Activated CD8-positive, alpha-beta T cell treated with anti-CD3 and anti-CD28 coated beads for 36 hours (primary cell): ENCODE measurements at regions not wholly inside any gene's neighbourhood (a gene's known extent, or its start where the extent isn't known, plus 50 kb on each side); places are given as distances from the start of the nearest gene placed in this dataset.

Experiments
- ATAC-seq: fragments of 200-7000 bp; cut with Tn5 transposase; one replicate; pipeline ENCODE4 v1.10.0; 2021; ENCODE audit warnings: mild to moderate bottlenecking, moderate library complexity
- CTCF ChIA-PET: fragments of 350-600 bp; sonication (Branson Sonifier 250); formaldehyde crosslinking; loops from one replicate; lab custom pipeline; 2021; ENCODE audit warnings: antibody characterized with exemption; lab: Charles Lee
- POLR2A ChIA-PET: fragments of 350-600 bp; sonication (Branson Sonifier 250); formaldehyde crosslinking; loops from one replicate; lab custom pipeline; 2021; ENCODE audit warnings: antibody characterized with exemption; lab: Charles Lee
- DNase-seq: peaks from one replicate; pipeline ENCODE4 v3.0.0-alpha.2; 2020
- H3K27ac Mint-ChIP-seq: one replicate; pipeline ENCODE4 v1.8.0; 2021; ENCODE audit warnings: mild to moderate bottlenecking, mixed read lengths
- H3K27me3 Mint-ChIP-seq: one replicate; pipeline ENCODE4 v1.8.0; 2021; ENCODE audit warnings: mixed read lengths
- H3K36me3 Mint-ChIP-seq: one replicate; pipeline ENCODE4 v1.8.0; 2021; ENCODE audit warnings: low read depth, mixed read lengths
- H3K4me1 Mint-ChIP-seq: one replicate; pipeline ENCODE4 v1.8.0; 2021; ENCODE audit warnings: low read depth, mixed read lengths
- H3K4me3 Mint-ChIP-seq: one replicate; pipeline ENCODE4 v1.8.0; 2021; ENCODE audit warnings: mild to moderate bottlenecking, moderate library complexity, mixed read lengths
- H3K9me3 Mint-ChIP-seq: one replicate; pipeline ENCODE4 v1.8.0; 2021; ENCODE audit warnings: mixed read lengths
- intact Hi-C: fragments of 100-400 bp; cut with micrococcal nuclease; formaldehyde crosslinking; loops from one replicate; pipeline ENCODE4 v1.10.0; 2022
- TF ChIP-seq, protein P1 (sequence below): fragments of 200-600 bp; IDR thresholded peaks from one replicate; pipeline ENCODE4 v1.8.0; 2022; ENCODE audit warnings: antibody characterized with exemption, mild to moderate bottlenecking

DNA sequence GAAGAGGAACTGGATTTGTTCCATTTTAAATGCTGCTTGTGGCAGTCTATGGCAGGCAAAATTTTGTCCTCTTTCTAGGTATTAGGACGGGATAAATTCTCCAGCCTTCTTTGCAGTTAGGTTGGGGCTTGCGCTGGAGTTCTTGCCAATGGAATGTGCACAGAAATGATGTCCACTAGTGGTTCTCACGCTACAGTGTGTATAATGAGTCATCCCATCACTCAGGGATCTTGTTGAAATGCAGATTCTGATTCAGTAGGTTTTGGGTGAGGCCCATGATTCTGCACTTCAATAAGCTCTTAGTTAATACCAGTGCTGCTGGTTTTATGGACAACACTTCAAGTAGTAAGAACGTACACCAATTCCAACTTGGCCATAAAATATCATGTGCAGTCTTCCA is 317.6 kb upstream of the KLF4 start:
- ChIA-PET CTCF (no interaction called here), POLR2A (no interaction called here)
- no peak overlapping the region for H3K27ac Mint-ChIP-seq
- DNase-seq: no peak
- H3K9me3 Mint-ChIP-seq: peaks cover 3% of the 10 kb centered on the region
- ATAC-seq: no peak
- H3K36me3 Mint-ChIP-seq: no peaks in the 10 kb centered on the region
- no peak overlapping the region for H3K4me3 Mint-ChIP-seq
- no peaks in the 10 kb centered on the region for H3K27me3 Mint-ChIP-seq
- no peaks in the 10 kb centered on the region for H3K4me1 Mint-ChIP-seq
- intact Hi-C loops: no loop called here
- TF ChIP-seq, protein P1, sequence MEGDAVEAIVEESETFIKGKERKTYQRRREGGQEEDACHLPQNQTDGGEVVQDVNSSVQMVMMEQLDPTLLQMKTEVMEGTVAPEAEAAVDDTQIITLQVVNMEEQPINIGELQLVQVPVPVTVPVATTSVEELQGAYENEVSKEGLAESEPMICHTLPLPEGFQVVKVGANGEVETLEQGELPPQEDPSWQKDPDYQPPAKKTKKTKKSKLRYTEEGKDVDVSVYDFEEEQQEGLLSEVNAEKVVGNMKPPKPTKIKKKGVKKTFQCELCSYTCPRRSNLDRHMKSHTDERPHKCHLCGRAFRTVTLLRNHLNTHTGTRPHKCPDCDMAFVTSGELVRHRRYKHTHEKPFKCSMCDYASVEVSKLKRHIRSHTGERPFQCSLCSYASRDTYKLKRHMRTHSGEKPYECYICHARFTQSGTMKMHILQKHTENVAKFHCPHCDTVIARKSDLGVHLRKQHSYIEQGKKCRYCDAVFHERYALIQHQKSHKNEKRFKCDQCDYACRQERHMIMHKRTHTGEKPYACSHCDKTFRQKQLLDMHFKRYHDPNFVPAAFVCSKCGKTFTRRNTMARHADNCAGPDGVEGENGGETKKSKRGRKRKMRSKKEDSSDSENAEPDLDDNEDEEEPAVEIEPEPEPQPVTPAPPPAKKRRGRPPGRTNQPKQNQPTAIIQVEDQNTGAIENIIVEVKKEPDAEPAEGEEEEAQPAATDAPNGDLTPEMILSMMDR: no peak

DNA sequence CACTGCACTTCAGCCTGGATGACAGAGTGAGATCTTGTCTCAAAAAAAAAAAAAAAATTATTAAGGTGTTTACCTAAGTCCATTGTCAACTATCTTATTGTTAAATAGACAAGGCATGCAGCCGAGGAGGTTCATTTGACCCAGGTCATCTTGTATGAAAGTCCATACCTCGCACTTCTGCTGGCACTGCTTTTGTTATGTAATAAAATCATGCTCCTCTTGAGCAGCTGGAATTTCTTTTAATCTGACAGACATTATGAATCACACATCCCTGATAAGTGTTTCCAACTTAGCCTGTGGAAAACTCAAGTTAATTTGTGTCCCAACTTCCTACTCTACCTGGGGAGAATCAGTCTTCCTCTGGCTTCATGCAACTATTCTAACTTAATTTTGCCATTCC is 315.6 kb upstream of the KLF4 start:
- intact Hi-C loops: no loop called here
- Mint-ChIP-seq H3K4me1 (no peaks in the 10 kb centered on the region), H3K27me3 (no peaks in the 10 kb centered on the region), H3K9me3 (peaks cover 3% of the 10 kb centered on the region), H3K36me3 (no peaks in the 10 kb centered on the region), H3K4me3 (no peak overlapping the region), H3K27ac (no peak overlapping the region)
- DNase-seq (no peak), ATAC-seq (no peak)
- TF ChIP-seq, protein P1: no peak
- CTCF ChIA-PET: no interaction called here
- POLR2A ChIA-PET: no interaction called here

DNA sequence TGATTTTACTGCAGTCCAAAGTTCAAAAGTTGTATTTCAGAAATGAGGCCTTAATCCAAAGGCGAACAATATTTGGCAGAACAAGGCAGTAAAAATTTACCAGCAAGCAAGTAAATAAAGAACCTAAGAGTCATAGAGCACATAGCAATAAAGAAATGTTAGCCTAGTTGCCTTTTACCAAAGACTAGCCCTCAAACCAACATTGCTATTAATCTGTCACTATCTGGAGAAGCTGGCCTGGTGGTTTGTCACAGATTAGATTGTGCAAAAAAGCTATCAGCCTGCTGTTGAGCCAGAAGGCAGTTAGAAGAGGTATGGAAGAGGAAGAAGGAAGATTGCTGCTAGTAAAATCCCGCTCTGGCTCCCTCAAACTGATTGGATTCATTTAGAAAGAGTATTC is 304.7 kb upstream of the KLF4 start:
- Mint-ChIP-seq H3K4me1 (no peaks in the 10 kb centered on the region), H3K4me3 (no peak overlapping the region), H3K36me3 (no peaks in the 10 kb centered on the region), H3K27ac (no peak overlapping the region), H3K27me3 (no peaks in the 10 kb centered on the region), H3K9me3 (no peaks in the 10 kb centered on the region)
- DNase-seq: no peak
- ChIA-PET POLR2A (no interaction called here), CTCF (no interaction called here)
- no peak for ATAC-seq
- TF ChIP-seq, protein P1: no peak
- intact Hi-C loops: no loop called here

DNA sequence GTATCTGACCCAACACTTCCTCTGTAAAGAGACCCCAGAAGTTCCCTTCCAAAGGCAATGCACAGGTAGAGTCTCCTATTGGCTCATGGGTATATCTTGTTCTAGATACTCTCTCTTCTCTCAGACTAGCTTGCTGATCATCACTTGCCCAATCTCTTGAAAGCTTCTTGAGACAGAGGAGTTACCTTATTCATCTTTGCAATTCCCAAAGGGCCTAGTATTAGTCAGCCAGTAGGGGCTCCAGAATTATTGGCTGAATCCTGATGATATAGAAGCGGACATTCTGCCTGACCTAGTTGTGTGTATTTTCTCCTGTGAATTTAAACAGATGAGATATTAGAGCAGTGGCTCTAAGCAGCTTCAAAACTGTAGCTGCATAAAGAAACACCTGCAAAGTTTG is 304.0 kb upstream of the KLF4 start:
- ChIA-PET CTCF (no interaction called here), POLR2A (no interaction called here)
- Mint-ChIP-seq H3K27me3 (no peaks in the 10 kb centered on the region), H3K4me3 (no peak overlapping the region), H3K4me1 (no peaks in the 10 kb centered on the region), H3K27ac (no peak overlapping the region), H3K36me3 (no peaks in the 10 kb centered on the region), H3K9me3 (no peaks in the 10 kb centered on the region)
- DNase-seq (no peak), ATAC-seq (no peak)
- intact Hi-C loops: no loop called here
- TF ChIP-seq, protein P1: no peak

DNA sequence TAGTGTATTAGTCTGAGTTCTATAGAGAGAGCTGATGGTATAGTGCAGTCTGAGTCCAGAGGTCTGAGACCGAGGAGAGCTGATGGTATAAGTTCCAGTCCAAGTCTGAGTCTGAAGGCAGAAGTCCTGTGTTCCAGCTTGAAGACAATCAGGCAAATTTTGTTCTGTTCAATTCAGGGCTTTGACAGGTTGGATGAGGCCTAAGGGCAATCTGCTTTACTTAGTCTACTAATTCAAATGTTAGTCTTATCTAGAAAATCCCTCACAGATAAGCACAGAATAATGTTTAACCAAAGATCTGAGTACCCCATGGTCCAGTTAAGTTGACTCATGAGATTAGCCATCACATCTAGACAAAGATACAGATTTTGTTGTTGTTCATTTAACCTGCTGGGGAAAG is 303.0 kb upstream of the KLF4 start:
- ATAC-seq (no peak), DNase-seq (no peak)
- ChIA-PET CTCF (no interaction called here), POLR2A (no interaction called here)
- TF ChIP-seq, protein P1: no peak
- Mint-ChIP-seq H3K9me3 (no peaks in the 10 kb centered on the region), H3K27me3 (no peaks in the 10 kb centered on the region), H3K4me1 (no peaks in the 10 kb centered on the region), H3K27ac (no peak overlapping the region), H3K4me3 (no peak overlapping the region), H3K36me3 (no peaks in the 10 kb centered on the region)
- intact Hi-C loops: no loop called here
